GM23338 (cell line): ENCODE measurements at regions not wholly inside any gene's neighbourhood (a gene's known extent, or its start where the extent isn't known, plus 50 kb on each side); places are given as distances from the start of the nearest gene placed in this dataset.
"Not testable (repeated sequence)": the region's sequence is repeated elsewhere in the genome, so short reads cannot be mapped to it uniquely, and the experiment has no call there.

ENCODE experiments used
- ATAC-seq: fragments of 200-7000 bp; cut with Tn5 transposase; 3 replicates; pipeline ENCODE4 v1.9.1; 2020
- DNase-seq: peaks from one replicate; pipeline ENCODE4 v3.0.0-alpha.2; 2015; ENCODE audit warnings: low spot score
- H2AFZ ChIP-seq: fragments of 200-600 bp; sonication (generic); 2 replicates; pipeline ENCODE4 v1.8.0; 2016; ENCODE audit warnings: antibody characterized with exemption, mild to moderate bottlenecking, moderate library complexity
- H3F3A ChIP-seq: fragments of 200-600 bp; sonication (generic); replicated peaks from 2 replicates; pipeline ENCODE4 v1.8.0; 2017; ENCODE audit warnings: antibody characterized with exemption, mixed run types, low read depth
- H3K27ac ChIP-seq: fragments of 200-600 bp; sonication (generic); 2 replicates; pipeline ENCODE4 v1.6.1; 2016; ENCODE audit warnings: low read depth
- H3K27me3 ChIP-seq: fragments of 200-600 bp; sonication (generic); 2 replicates; pipeline ENCODE4 v1.8.0; 2016; ENCODE audit warnings: mild to moderate bottlenecking, mixed run types, moderate library complexity; ENCODE audit not compliant: insufficient read depth
- H3K36me3 ChIP-seq: fragments of 200-600 bp; sonication (generic); 2 replicates; pipeline ENCODE4 v1.8.0; 2016; ENCODE audit warnings: mild to moderate bottlenecking; ENCODE audit not compliant: insufficient read depth
- H3K4me1 ChIP-seq: fragments of 200-600 bp; sonication (generic); 2 replicates; pipeline ENCODE4 v1.8.0; 2016; ENCODE audit warnings: mild to moderate bottlenecking, moderate library complexity; ENCODE audit not compliant: insufficient read depth
- H3K4me2 ChIP-seq: fragments of 200-600 bp; sonication (generic); 2 replicates; pipeline ENCODE4 v1.7.1; 2017; ENCODE audit warnings: mixed run types
- H3K4me3 ChIP-seq: fragments of 200-600 bp; sonication (generic); 2 replicates; pipeline ENCODE4 v1.6.1; 2016; ENCODE audit warnings: mixed run types
- H3K79me2 ChIP-seq: fragments of 200-600 bp; sonication (generic); replicated peaks from 2 replicates; pipeline ENCODE4 v1.8.0; 2017; ENCODE audit warnings: mild to moderate bottlenecking; ENCODE audit not compliant: insufficient read depth
- H3K9me2 ChIP-seq: fragments of 200-600 bp; sonication (generic); 2 replicates; pipeline ENCODE4 v1.8.0; 2017; ENCODE audit not compliant: insufficient read depth
- H4K20me1 ChIP-seq: fragments of 200-600 bp; sonication (generic); replicated peaks from 2 replicates; pipeline ENCODE4 v1.8.0; 2017; ENCODE audit warnings: mild to moderate bottlenecking; ENCODE audit not compliant: insufficient read depth
- H3K27ac Mint-ChIP-seq: 2 replicates; pipeline ENCODE4 v1.8.0; 2020; ENCODE audit warnings: inconsistent platforms, mild to moderate bottlenecking, moderate library complexity, mixed read lengths
- H3K27me3 Mint-ChIP-seq: 3 replicates; pipeline ENCODE4 v1.8.0; 2022; ENCODE audit warnings: low read depth, mild to moderate bottlenecking, moderate library complexity, mixed read lengths, inconsistent platforms; ENCODE audit not compliant: insufficient read depth, poor library complexity
- H3K36me3 Mint-ChIP-seq: 3 replicates; pipeline ENCODE4 v1.8.0; 2021; ENCODE audit warnings: low read depth, mild to moderate bottlenecking, inconsistent platforms, moderate library complexity, mixed read lengths
- H3K4me1 Mint-ChIP-seq: 3 replicates; pipeline ENCODE4 v1.8.0; 2020; ENCODE audit warnings: mild to moderate bottlenecking, inconsistent platforms, mixed read lengths
- H3K4me3 Mint-ChIP-seq: 3 replicates; pipeline ENCODE4 v1.8.0; 2021; ENCODE audit warnings: moderate library complexity, mild to moderate bottlenecking, inconsistent platforms, mixed read lengths
- H3K9me3 Mint-ChIP-seq: 3 replicates; pipeline ENCODE4 v1.8.0; 2020; ENCODE audit warnings: moderate library complexity, mild to moderate bottlenecking, inconsistent platforms, mixed read lengths
- ETS1 ChIP-seq: IDR thresholded peaks from 2 replicates; pipeline ENCODE4 v1.6.1; 2016; ENCODE audit warnings: antibody characterized with exemption
- EZH2phosphoT487 ChIP-seq: fragments of 200-600 bp; sonication (generic); IDR thresholded peaks from one replicate; pipeline ENCODE4 v1.8.1; 2018; ENCODE audit warnings: antibody characterized with exemption; ENCODE audit not compliant: unreplicated experiment
- NANOG ChIP-seq: IDR thresholded peaks from 2 replicates; pipeline ENCODE4 v1.6.1; 2016; ENCODE audit warnings: antibody characterized with exemption, borderline replicate concordance
- ZNF114 ChIP-seq: fragments of 250-450 bp; sonication (Bioruptor Pico); IDR thresholded peaks from 2 replicates; pipeline ENCODE4 v1.5.0; 2020; ENCODE audit warnings: mild to moderate bottlenecking, moderate library complexity
- ZNF331 ChIP-seq: fragments of 250-450 bp; sonication (Bioruptor Pico); IDR thresholded peaks from 2 replicates; pipeline ENCODE4 v1.5.0; 2020; ENCODE audit warnings: low read depth, mild to moderate bottlenecking, moderate library complexity
- TF ChIP-seq, protein P1 (sequence below), 2 experiments: fragments of 200-600 bp in 1 of 2; sonication (generic) in 1 of 2; conservative IDR thresholded peaks; 2 replicates each; pipeline versions ENCODE4 v1.5.1 to v1.6.1; 2016 to 2017; ENCODE audit warnings: antibody characterized with exemption in 2 of 2, low read depth in 2 of 2, mild to moderate bottlenecking in 2 of 2, moderate library complexity in 1 of 2

DNA sequence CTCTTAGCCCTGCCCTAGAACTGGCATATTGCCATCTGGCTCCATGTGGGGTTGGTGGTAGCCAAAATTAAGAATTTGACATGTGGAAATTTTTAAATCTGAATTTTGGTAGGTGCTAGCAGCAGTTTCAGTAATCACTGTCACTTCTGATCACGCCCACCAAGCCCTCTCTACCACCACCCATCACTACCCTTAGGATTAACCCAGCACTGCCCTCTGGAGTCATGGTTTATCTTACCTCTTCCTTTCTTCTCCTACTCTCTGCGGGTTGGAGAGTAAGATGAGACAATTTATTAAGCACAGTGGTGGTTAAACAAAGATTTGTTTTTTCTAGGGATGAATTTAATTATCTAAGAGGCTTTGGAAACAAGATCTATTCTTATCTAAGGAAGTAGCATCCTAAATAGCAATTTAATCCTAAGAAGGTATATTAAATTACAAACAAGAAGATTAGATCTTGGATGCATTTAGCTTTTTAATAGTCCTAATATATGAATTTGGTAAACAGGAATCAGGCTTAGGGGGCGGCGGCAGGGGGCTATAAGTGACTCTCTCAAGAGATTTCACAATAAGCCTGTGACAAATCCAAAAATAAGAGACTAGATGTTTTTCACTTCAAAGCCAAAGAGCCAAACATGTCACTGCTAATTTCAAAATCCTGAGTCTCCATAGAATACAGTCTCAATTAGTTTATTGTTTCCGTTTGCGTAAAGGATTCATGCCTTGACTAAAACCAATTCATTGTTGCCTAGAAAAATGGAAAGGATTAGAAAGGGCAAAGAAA lies 498.4 kb upstream of the UBE2E2 start:
- H2AFZ ChIP-seq = no peak overlapping the region
- H3K27me3 ChIP-seq = no peaks in the 10 kb centered on the region
- H3F3A ChIP-seq = no peaks in the 10 kb centered on the region
- Mint-ChIP-seq H3K27me3 (no peaks in the 10 kb centered on the region), H3K36me3 (peaks cover 15% of the 10 kb centered on the region; the same call in 2 of the 3 replicates), H3K4me3 (no peak overlapping the region), H3K9me3 (peaks cover 32% of the 10 kb centered on the region), H3K4me1 (no peaks in the 10 kb centered on the region), H3K27ac (no peak overlapping the region; the same call in 1 of the 2 replicates)
- no peak overlapping the region for H3K27ac ChIP-seq
- H3K79me2 ChIP-seq = no peaks in the 10 kb centered on the region
- no peak overlapping the region for H3K4me3 ChIP-seq
- TF ChIP-seq, protein P1, sequence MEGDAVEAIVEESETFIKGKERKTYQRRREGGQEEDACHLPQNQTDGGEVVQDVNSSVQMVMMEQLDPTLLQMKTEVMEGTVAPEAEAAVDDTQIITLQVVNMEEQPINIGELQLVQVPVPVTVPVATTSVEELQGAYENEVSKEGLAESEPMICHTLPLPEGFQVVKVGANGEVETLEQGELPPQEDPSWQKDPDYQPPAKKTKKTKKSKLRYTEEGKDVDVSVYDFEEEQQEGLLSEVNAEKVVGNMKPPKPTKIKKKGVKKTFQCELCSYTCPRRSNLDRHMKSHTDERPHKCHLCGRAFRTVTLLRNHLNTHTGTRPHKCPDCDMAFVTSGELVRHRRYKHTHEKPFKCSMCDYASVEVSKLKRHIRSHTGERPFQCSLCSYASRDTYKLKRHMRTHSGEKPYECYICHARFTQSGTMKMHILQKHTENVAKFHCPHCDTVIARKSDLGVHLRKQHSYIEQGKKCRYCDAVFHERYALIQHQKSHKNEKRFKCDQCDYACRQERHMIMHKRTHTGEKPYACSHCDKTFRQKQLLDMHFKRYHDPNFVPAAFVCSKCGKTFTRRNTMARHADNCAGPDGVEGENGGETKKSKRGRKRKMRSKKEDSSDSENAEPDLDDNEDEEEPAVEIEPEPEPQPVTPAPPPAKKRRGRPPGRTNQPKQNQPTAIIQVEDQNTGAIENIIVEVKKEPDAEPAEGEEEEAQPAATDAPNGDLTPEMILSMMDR (conservative IDR thresholded peaks at IDR 0.05; ENCODE audit: low read depth in 2 of 2) = peak; percentile 37 to 62
- TF ChIP-seq NANOG = no peak
- DNase-seq = peak; percentile 51
- ATAC-seq = peak; percentile 91
- no peak overlapping the region for H3K4me2 ChIP-seq
- no peaks in the 10 kb centered on the region for H4K20me1 ChIP-seq
- no peaks in the 10 kb centered on the region for H3K9me2 ChIP-seq
- peaks cover 5% of the 10 kb centered on the region; the same call in 1 of the 2 replicates for H3K36me3 ChIP-seq
- no peaks in the 10 kb centered on the region for H3K4me1 ChIP-seq

DNA sequence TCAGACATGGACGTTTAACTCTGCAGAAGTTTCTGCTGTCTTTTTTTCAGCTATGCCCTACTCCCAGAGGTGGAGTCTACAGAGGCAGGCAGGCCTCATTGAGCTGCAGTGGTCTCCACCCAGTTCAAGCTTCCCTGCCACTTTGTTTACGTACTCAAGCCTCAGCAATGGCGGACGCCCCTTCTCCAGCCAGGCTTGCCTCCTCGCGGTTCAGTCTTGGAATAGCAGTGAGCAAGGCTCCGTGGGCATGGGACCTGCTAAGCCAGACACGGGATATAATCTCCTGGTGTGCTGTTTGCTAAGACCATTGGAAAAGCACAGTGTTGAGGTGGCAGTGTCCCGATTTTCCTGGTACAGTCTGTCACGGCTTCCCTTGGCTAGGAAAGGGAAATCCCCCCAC lies 496.2 kb upstream of the UBE2E2 start:
- not testable (repeated sequence) for H3K4me1 ChIP-seq, H3F3A ChIP-seq, H3K4me2 ChIP-seq, H3K27me3 Mint-ChIP-seq, H4K20me1 ChIP-seq, DNase-seq, H3K27ac ChIP-seq, H3K4me3 Mint-ChIP-seq, H3K79me2 ChIP-seq, H3K4me1 Mint-ChIP-seq, ATAC-seq, H3K4me3 ChIP-seq, H3K9me2 ChIP-seq, H3K36me3 ChIP-seq, H2AFZ ChIP-seq, H3K27ac Mint-ChIP-seq, H3K27me3 ChIP-seq
- peaks cover 51% of the 10 kb centered on the region for H3K9me3 Mint-ChIP-seq
- peaks cover 25% of the 10 kb centered on the region; the same call in 2 of the 3 replicates for H3K36me3 Mint-ChIP-seq

GRCh38 chr3:22713936-22714335 lies 489.2 kb upstream of the UBE2E2 start:
- H3K27ac ChIP-seq = no peak overlapping the region
- no peak overlapping the region for H3K4me3 ChIP-seq
- no peak overlapping the region for H3K4me2 ChIP-seq
- H4K20me1 ChIP-seq = no peaks in the 10 kb centered on the region
- H3K4me3 Mint-ChIP-seq = no peak overlapping the region
- no peaks in the 10 kb centered on the region for H3F3A ChIP-seq
- no peak overlapping the region for H2AFZ ChIP-seq
- H3K9me2 ChIP-seq = peaks cover 9% of the 10 kb centered on the region; the same call in 1 of the 2 replicates
- H3K27me3 Mint-ChIP-seq = no peaks in the 10 kb centered on the region
- H3K9me3 Mint-ChIP-seq = peaks cover 42% of the 10 kb centered on the region
- no peaks in the 10 kb centered on the region for H3K79me2 ChIP-seq
- H3K27ac Mint-ChIP-seq = no peak overlapping the region
- no peak for ATAC-seq
- no peaks in the 10 kb centered on the region for H3K36me3 ChIP-seq
- H3K36me3 Mint-ChIP-seq = peaks cover 18% of the 10 kb centered on the region; the same call in 1 of the 3 replicates
- no peaks in the 10 kb centered on the region for H3K27me3 ChIP-seq
- DNase-seq = no peak
- H3K4me1 Mint-ChIP-seq = no peaks in the 10 kb centered on the region
- H3K4me1 ChIP-seq = no peaks in the 10 kb centered on the region
- TF ChIP-seq ZNF331 (CRISPR knock-in tag) = no peak
- TF ChIP-seq NANOG = no peak
- no peak for TF ChIP-seq EZH2phosphoT487
- no peak for TF ChIP-seq ZNF114
- TF ChIP-seq ETS1 = no peak
